ENCODE measurements at regions not wholly inside any gene's neighbourhood (a gene's known extent, or its start where the extent isn't known, plus 50 kb on each side); places are given as distances from the start of the nearest gene placed in this dataset.

- no peak for ATAC-seq
- intact Hi-C loops (cut with DNase I): no loop called here
Measured at GRCh38 chr12:69115099-69115498, 124.3 kb upstream of the CPSF6 start.

GRCh38 chr12:69115951-69116350 is 123.4 kb upstream of the CPSF6 start:
- no peak for ATAC-seq
- intact Hi-C loops (cut with DNase I): no loop called here
- no peak for DNase-seq

More at GRCh38 chr12:69115099-69115498, 124.3 kb upstream of the CPSF6 start:
- no peak for DNase-seq

GRCh38 chr12:69117566-69118266 is 121.7 kb upstream of the CPSF6 start:
- DNase-seq (no peak), ATAC-seq (no peak)
- intact Hi-C loops (cut with DNase I): no loop called here

GRCh38 chr12:69118516-69118915 is 120.9 kb upstream of the CPSF6 start:
- DNase-seq: no peak
- ATAC-seq: no peak

GRCh38 chr12:69119770-69120169 is 119.6 kb upstream of the CPSF6 start:
- ATAC-seq (no peak), DNase-seq (no peak)
- intact Hi-C loops (cut with DNase I): no loop called here

More at GRCh38 chr12:69118516-69118915, 120.9 kb upstream of the CPSF6 start:
- intact Hi-C loops (cut with DNase I): no loop called here

GRCh38 chr12:69120354-69120753 is 119.0 kb upstream of the CPSF6 start:
- DNase-seq: no peak
- ATAC-seq: peak in 1 of 2 donors; percentile 30
- intact Hi-C loops (cut with DNase I): no loop called here

- DNase-seq (no peak), ATAC-seq (no peak)
- intact Hi-C loops (cut with DNase I): no loop called here
Measured at GRCh38 chr12:69123311-69123710, 116.1 kb upstream of the CPSF6 start.

GRCh38 chr12:69123919-69124638 is 115.3 kb upstream of the CPSF6 start:
- ATAC-seq (no peak), DNase-seq (no peak)
- intact Hi-C loops (cut with DNase I): no loop called here

GRCh38 chr12:69129017-69129416 is 110.4 kb upstream of the CPSF6 start:
- DNase-seq: no peak
- no peak for ATAC-seq
- intact Hi-C loops (cut with DNase I): no loop called here

GRCh38 chr12:69129564-69129963 is 109.8 kb upstream of the CPSF6 start:
- ATAC-seq (no peak), DNase-seq (no peak)
- intact Hi-C loops (cut with DNase I): no loop called here

- DNase-seq (no peak), ATAC-seq (no peak)
- intact Hi-C loops (cut with DNase I): no loop called here
Measured at GRCh38 chr12:69130064-69130463, 109.3 kb upstream of the CPSF6 start.

- intact Hi-C loops (cut with DNase I): no loop called here
- DNase-seq (no peak), ATAC-seq (no peak)
Measured at GRCh38 chr12:69131077-69131476, 108.3 kb upstream of the CPSF6 start.

GRCh38 chr12:69136931-69137613 is 102.3 kb upstream of the CPSF6 start:
- no peak for ATAC-seq
- DNase-seq: no peak

GRCh38 chr12:69141074-69141473 is 98.3 kb upstream of the CPSF6 start:
- DNase-seq: no peak
- intact Hi-C loops (cut with DNase I): no loop called here
- no peak for ATAC-seq

More at GRCh38 chr12:69136931-69137613, 102.3 kb upstream of the CPSF6 start:
- intact Hi-C loops (cut with DNase I): no loop called here

- no peak for ATAC-seq
- intact Hi-C loops (cut with DNase I): no loop called here
- DNase-seq: no peak
Measured at GRCh38 chr12:69149270-69149669, 90.1 kb upstream of the CPSF6 start.

- no peak for DNase-seq
- ATAC-seq: no peak
- intact Hi-C loops (cut with DNase I): loop anchor here in 1 of 2 donors (5.0 kb wide), 1 partner anchor 487 kb away; no protein-coding TSS in a partner anchor
Measured at GRCh38 chr12:69150083-69150795, 89.1 kb upstream of the CPSF6 start.

GRCh38 chr12:69150796-69151127 is 88.6 kb upstream of the CPSF6 start:
- DNase-seq (no peak), ATAC-seq (no peak)
- intact Hi-C loops (cut with DNase I): loop anchor here in 1 of 2 donors (5.0 kb wide), 1 partner anchor 487 kb away; no protein-coding TSS in a partner anchor

- no peak for ATAC-seq
- intact Hi-C loops (cut with DNase I): loop anchor here in 1 of 2 donors (5.0 kb wide), 1 partner anchor 486 kb away; no protein-coding TSS in a partner anchor
- DNase-seq: no peak
Measured at GRCh38 chr12:69151254-69151764, 88.1 kb upstream of the CPSF6 start.
